ENCODE measurements at regions not wholly inside any gene's neighbourhood (a gene's known extent, or its start where the extent isn't known, plus 50 kb on each side); places are given as distances from the start of the nearest gene placed in this dataset.
A peak's percentile ranks its signal among the peaks of the same experiment; 100 is the strongest.

DNA sequence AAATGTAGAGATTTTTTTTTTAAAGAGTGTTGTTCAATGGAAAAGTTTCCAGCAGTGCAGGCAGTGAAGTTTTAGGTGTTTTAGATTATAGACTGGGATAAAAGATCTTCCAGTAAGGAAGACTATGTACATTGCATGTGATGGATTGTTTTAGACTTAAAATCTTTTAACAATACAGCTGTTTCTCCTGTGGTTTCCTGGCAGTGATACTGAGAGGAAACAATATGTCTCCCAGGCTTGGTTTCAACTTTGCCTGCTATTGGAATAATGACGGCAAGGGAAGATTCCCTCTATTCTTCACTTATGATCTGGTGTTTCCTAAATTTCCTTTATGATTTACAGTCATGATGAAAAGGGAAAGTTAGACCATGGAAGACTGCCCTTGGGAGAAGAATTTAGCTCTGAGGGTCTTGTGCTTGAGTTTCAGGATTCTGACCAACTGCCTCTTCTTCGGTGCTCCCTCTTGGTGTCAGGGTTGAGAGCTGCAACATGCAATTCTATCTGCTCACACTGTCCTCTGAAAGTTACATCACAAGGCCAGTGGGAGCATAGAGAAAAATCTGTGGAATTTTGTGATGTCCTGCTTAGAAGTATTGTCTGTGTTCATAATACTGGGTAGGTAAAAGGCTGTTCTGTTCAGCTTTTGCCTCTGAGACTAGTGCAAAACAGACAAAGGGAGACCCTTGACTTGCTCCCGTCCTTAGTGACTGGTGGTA, 262.8 kb upstream of the MAN1A1 start:
- Histone ChIP-seq H4K5ac (ENCODE audit: insufficient read length, low read depth, low read length) (no peak overlapping the region), H4K20me1 (replicated peaks in 1 of 2; ENCODE audit: control insufficient read depth in 1 of 2, insufficient read depth in 2 of 2, low read length in 2 of 2) (no peaks in the 10 kb centered on the region), H3K4ac (replicated peaks; ENCODE audit: insufficient read length, low read depth, low read length) (no peak overlapping the region), H3K14ac (ENCODE audit: insufficient read length) (no peak overlapping the region), H3K4me3 (ENCODE audit: extremely low read depth in 1 of 4, insufficient read depth in 2 of 4, low read depth in 3 of 4, low read length in 4 of 4) (no peak overlapping the region), H3K36me3 (ENCODE audit: control insufficient read depth in 2 of 4, insufficient read depth in 4 of 4, low read length in 3 of 4) (no peaks in the 10 kb centered on the region), H3K9me3 (ENCODE audit: insufficient read depth in 2 of 2, low read depth in 1 of 2, low read length in 1 of 2) (no peaks in the 10 kb centered on the region), H3K79me1 (ENCODE audit: low read depth, low read length) (no peaks in the 10 kb centered on the region), H3K56ac (replicated peaks; ENCODE audit: insufficient read length, low read depth, low read length) (no peak overlapping the region), H3K27me3 (replicated peaks in 1 of 4; ENCODE audit: control insufficient read depth in 3 of 4, extremely low read depth in 1 of 4, insufficient read depth in 3 of 4, low read length in 3 of 4) (no peaks in the 10 kb centered on the region), H2BK120ac (replicated peaks; ENCODE audit: low read depth, low read length) (no peak overlapping the region), H3K79me2 (ENCODE audit: control insufficient read depth in 1 of 2, insufficient read depth in 2 of 2, low read length in 2 of 2) (no peaks in the 10 kb centered on the region), H3K23me2 (ENCODE audit: low read depth, low read length) (no peaks in the 10 kb centered on the region), H3K18ac (ENCODE audit: extremely low read depth, low read length) (no peak overlapping the region), H4K91ac (replicated peaks; ENCODE audit: insufficient read length, low read length) (no peak overlapping the region), H3K9ac (replicated peaks in 1 of 4; ENCODE audit: extremely low read depth in 1 of 4, low read depth in 3 of 4, low read length in 3 of 4) (no peak overlapping the region), H2BK20ac (ENCODE audit: low read length) (no peak overlapping the region), H3K27ac (ENCODE audit: low read depth, low read length) (no peak overlapping the region), H3K4me2 (ENCODE audit: insufficient read depth in 1 of 2, low read depth in 2 of 2, low read length in 2 of 2) (no peak overlapping the region), H4K8ac (ENCODE audit: extremely low read depth, insufficient read depth, low read length) (no peak overlapping the region), H2BK5ac (ENCODE audit: low read depth, low read length) (no peak overlapping the region), H2AK5ac (ENCODE audit: low read depth, low read length) (no peak overlapping the region), H2AFZ (ENCODE audit: low read length) (no peak overlapping the region), H3K23ac (ENCODE audit: insufficient read length) (no peak overlapping the region), H3K4me1 (replicated peaks in 1 of 4; ENCODE audit: control insufficient read depth in 3 of 4, insufficient read depth in 4 of 4, low read length in 3 of 4) (peaks cover 0 to 6% (median 2%) of the 10 kb centered on the region in 4 experiments; a peak in 2 of 7 replicates), H2BK12ac (ENCODE audit: low read depth, low read length) (no peak overlapping the region), H2BK15ac (ENCODE audit: low read length) (no peak overlapping the region)
- FAIRE-seq (no peak), DNase-seq (ENCODE audit: low read depth in 1 of 2, low spot score in 2 of 2) (no peak)
- ChIA-PET POLR2A (ENCODE audit: partially characterized antibody) (no interaction called here), CTCF (ENCODE audit: partially characterized antibody) (interaction anchor here (0.7 to 1.7 kb wide), 3 partner anchors 9 to 366 kb away, joined by 3 to 6 read pairs (median 4); no protein-coding TSS in a partner anchor)
- 63% methylated on average over 3 of the region's 3 CpGs; no CpG with 5 or more reads in 1 of the 2 experiments for WGBS, 2 experiments (ENCODE audit: extremely low coverage in 1 of 2, insufficient coverage in 1 of 2, insufficient read length in 1 of 2, insufficient replicate concordance in 2 of 2, low coverage in 1 of 2, low lambda C conversion rate in 2 of 2, missing lambda C conversion rate in 1 of 2)
- TF ChIP-seq CHD2 (IDR thresholded peaks at IDR 0.05; ENCODE audit: low read length): no peak
- TF ChIP-seq RAD21 (IDR thresholded peaks at IDR 0.05 in 1 of 2, conservative IDR thresholded peaks at IDR 0.05 in 1 of 2; ENCODE audit: low read depth in 2 of 2, low read length in 2 of 2): peak in 1 of 2 experiments; percentile 18; a peak in 1 of 4 replicates
- peak in 1 of 3 experiments; percentile 6; a peak in 1 of 4 replicates for TF ChIP-seq CTCF (IDR thresholded peaks at IDR 0.05; ENCODE audit: control extremely low read depth in 1 of 3, insufficient read depth in 1 of 3, low read depth in 1 of 3, low read length in 3 of 3)
